ENCODE measurements at regions not wholly inside any gene's neighbourhood (a gene's known extent, or its start where the extent isn't known, plus 50 kb on each side); places are given as distances from the start of the nearest gene placed in this dataset.
"Not testable (repeated sequence)": the region's sequence is repeated elsewhere in the genome, so short reads cannot be mapped to it uniquely, and the experiment has no call there.

GRCh38 chrX:82528525-82528924 lies 979.6 kb upstream of the POU3F4 start:
- DNase-seq, result no peak

GRCh38 chrX:82534086-82534597 lies 973.9 kb upstream of the POU3F4 start:
- no peak for DNase-seq

GRCh38 chrX:82537205-82537604 lies 970.9 kb upstream of the POU3F4 start:
- DNase-seq, result not testable (repeated sequence)

- no peak for DNase-seq
Measured at GRCh38 chrX:82541822-82542221, 966.3 kb upstream of the POU3F4 start.

- DNase-seq, result not testable (repeated sequence)
Measured at GRCh38 chrX:82552201-82552600, 955.9 kb upstream of the POU3F4 start.

GRCh38 chrX:82556588-82556987 lies 951.5 kb upstream of the POU3F4 start:
- no peak for DNase-seq

GRCh38 chrX:82585868-82586267 lies 922.2 kb upstream of the POU3F4 start:
- DNase-seq, result no peak

GRCh38 chrX:82589410-82589809 lies 918.7 kb upstream of the POU3F4 start:
- DNase-seq, result no peak

- DNase-seq, result no peak
Measured at GRCh38 chrX:82591421-82591820, 916.7 kb upstream of the POU3F4 start.

GRCh38 chrX:82626978-82627377 lies 881.1 kb upstream of the POU3F4 start:
- no peak for DNase-seq

- DNase-seq, result no peak
Measured at GRCh38 chrX:82627568-82627967, 880.5 kb upstream of the POU3F4 start.

GRCh38 chrX:82648062-82648461 lies 860.0 kb upstream of the POU3F4 start:
- no peak for DNase-seq

GRCh38 chrX:82649645-82650044 lies 858.4 kb upstream of the POU3F4 start:
- DNase-seq, result no peak

GRCh38 chrX:82658492-82658891 lies 849.6 kb upstream of the POU3F4 start:
- DNase-seq, result no peak

GRCh38 chrX:82666355-82666754 lies 841.7 kb upstream of the POU3F4 start:
- DNase-seq, result no peak

- DNase-seq, result no peak
Measured at GRCh38 chrX:82675104-82675503, 833.0 kb upstream of the POU3F4 start.

- DNase-seq, result no peak
Measured at GRCh38 chrX:82676386-82676785, 831.7 kb upstream of the POU3F4 start.

- no peak for DNase-seq
Measured at GRCh38 chrX:82677286-82677685, 830.8 kb upstream of the POU3F4 start.

- no peak for DNase-seq
Measured at GRCh38 chrX:82692991-82693390, 815.1 kb upstream of the POU3F4 start.

- no peak for DNase-seq
Measured at GRCh38 chrX:82695066-82695465, 813.0 kb upstream of the POU3F4 start.

- no peak for DNase-seq
Measured at GRCh38 chrX:82703551-82703950, 804.5 kb upstream of the POU3F4 start.

- DNase-seq, result no peak
Measured at GRCh38 chrX:82711457-82711856, 796.6 kb upstream of the POU3F4 start.

GRCh38 chrX:82721891-82722290 lies 786.2 kb upstream of the POU3F4 start:
- no peak for DNase-seq

GRCh38 chrX:82723806-82724205 lies 784.3 kb upstream of the POU3F4 start:
- DNase-seq, result no peak

GRCh38 chrX:82727436-82727835 lies 780.7 kb upstream of the POU3F4 start:
- DNase-seq, result not testable (repeated sequence)

GRCh38 chrX:82732861-82733260 lies 775.2 kb upstream of the POU3F4 start:
- DNase-seq, result no peak
